Activated naive CD8-positive, alpha-beta T cell treated with anti-CD3 and anti-CD28 coated beads, Interleukin-2, amount 10 ng/mL, durations not matched to agents 7 days and 5 days (primary cell): ENCODE measurements at regions not wholly inside any gene's neighbourhood (a gene's known extent, or its start where the extent isn't known, plus 50 kb on each side); places are given as distances from the start of the nearest gene placed in this dataset.
"Not testable (repeated sequence)": the region's sequence is repeated elsewhere in the genome, so short reads cannot be mapped to it uniquely, and the experiment has no call there.

Experiments used
- ATAC-seq: fragments of 150-1000 bp; cut with Tn5 transposase; one replicate; pipeline ENCODE4 v1.10.0; 2021; ENCODE audit warnings: low read depth, moderate library complexity
- POLR2A ChIA-PET: fragments of 350-600 bp; sonication (Branson Sonifier 250); formaldehyde crosslinking; loops from one replicate; lab custom pipeline; 2021; ENCODE audit warnings: antibody characterized with exemption; lab: Charles Lee
- DNase-seq: peaks from one replicate; pipeline ENCODE4 v3.0.0; 2021
- H3K27ac Mint-ChIP-seq: one replicate; pipeline ENCODE4 v1.8.0; 2022; ENCODE audit warnings: mild to moderate bottlenecking, mixed read lengths
- H3K27me3 Mint-ChIP-seq: one replicate; pipeline ENCODE4 v1.8.0; 2022; ENCODE audit warnings: mild to moderate bottlenecking, moderate library complexity, mixed read lengths
- H3K36me3 Mint-ChIP-seq: one replicate; pipeline ENCODE4 v1.8.0; 2021; ENCODE audit warnings: mild to moderate bottlenecking, mixed read lengths
- H3K4me1 Mint-ChIP-seq: one replicate; pipeline ENCODE4 v1.8.0; 2021; ENCODE audit warnings: mixed read lengths
- H3K4me3 Mint-ChIP-seq: one replicate; pipeline ENCODE4 v1.8.0; 2022; ENCODE audit warnings: mild to moderate bottlenecking, moderate library complexity, mixed read lengths
- H3K9me3 Mint-ChIP-seq: one replicate; pipeline ENCODE4 v1.8.0; 2021; ENCODE audit warnings: mixed read lengths

GRCh38 chr10:57321400-57321854, 946.3 kb downstream of the IPMK start:
- H3K27me3 Mint-ChIP-seq, POLR2A ChIA-PET, H3K9me3 Mint-ChIP-seq, ATAC-seq, DNase-seq, H3K4me1 Mint-ChIP-seq, H3K27ac Mint-ChIP-seq, H3K36me3 Mint-ChIP-seq, H3K4me3 Mint-ChIP-seq: not testable (repeated sequence)

- ATAC-seq, result no peak
These were observed 947.3 kb downstream of the IPMK start for GRCh38 chr10:57320416-57320815.

GRCh38 chr10:57314046-57314445, 953.0 kb upstream of the ZWINT start:
- DNase-seq (no peak), ATAC-seq (no peak)
- Mint-ChIP-seq H3K4me3 (no peak overlapping the region), H3K9me3 (no peaks in the 10 kb centered on the region), H3K36me3 (no peaks in the 10 kb centered on the region), H3K27me3 (no peaks in the 10 kb centered on the region), H3K4me1 (no peaks in the 10 kb centered on the region), H3K27ac (no peak overlapping the region)
- POLR2A ChIA-PET, result no interaction called here

More at GRCh38 chr10:57320416-57320815, 947.3 kb downstream of the IPMK start:
- Mint-ChIP-seq H3K27ac (no peak overlapping the region), H3K9me3 (no peaks in the 10 kb centered on the region), H3K27me3 (no peaks in the 10 kb centered on the region), H3K4me3 (no peak overlapping the region), H3K4me1 (no peaks in the 10 kb centered on the region), H3K36me3 (no peaks in the 10 kb centered on the region)
- DNase-seq, result no peak
- POLR2A ChIA-PET, result no interaction called here

GRCh38 chr10:57303566-57303965, 942.5 kb upstream of the ZWINT start:
- POLR2A ChIA-PET, result no interaction called here
- ATAC-seq (no peak), DNase-seq (no peak)
- Mint-ChIP-seq H3K27ac (no peak overlapping the region), H3K27me3 (no peaks in the 10 kb centered on the region), H3K9me3 (peaks cover 3% of the 10 kb centered on the region), H3K4me3 (no peak overlapping the region), H3K36me3 (no peaks in the 10 kb centered on the region), H3K4me1 (no peaks in the 10 kb centered on the region)

GRCh38 chr10:57300718-57301117, 939.7 kb upstream of the ZWINT start:
- no peaks in the 10 kb centered on the region for H3K36me3 Mint-ChIP-seq
- H3K27me3 Mint-ChIP-seq, result no peaks in the 10 kb centered on the region
- peaks cover 3% of the 10 kb centered on the region for H3K9me3 Mint-ChIP-seq
- no peak for DNase-seq
- no peaks in the 10 kb centered on the region for H3K4me1 Mint-ChIP-seq
- H3K27ac Mint-ChIP-seq, result no peak overlapping the region
- no peak for ATAC-seq
- H3K4me3 Mint-ChIP-seq, result no peak overlapping the region
- POLR2A ChIA-PET, result no interaction called here

- no peaks in the 10 kb centered on the region for H3K4me1 Mint-ChIP-seq
- no peaks in the 10 kb centered on the region for H3K9me3 Mint-ChIP-seq
- ATAC-seq (no peak), DNase-seq (no peak)
- no peak overlapping the region for H3K27ac Mint-ChIP-seq
- POLR2A ChIA-PET, result no interaction called here
- no peaks in the 10 kb centered on the region for H3K36me3 Mint-ChIP-seq
- H3K4me3 Mint-ChIP-seq, result no peak overlapping the region
- H3K27me3 Mint-ChIP-seq, result no peaks in the 10 kb centered on the region
These were observed 933.6 kb upstream of the ZWINT start for GRCh38 chr10:57294698-57295097.

- H3K27me3 Mint-ChIP-seq, result no peaks in the 10 kb centered on the region
- no peak for DNase-seq
These were observed 927.7 kb upstream of the ZWINT start for GRCh38 chr10:57288754-57289153.

GRCh38 chr10:57262892-57263291, 901.8 kb upstream of the ZWINT start:
- DNase-seq (no peak), ATAC-seq (no peak)
- Mint-ChIP-seq H3K27ac (no peak overlapping the region), H3K4me1 (no peaks in the 10 kb centered on the region), H3K27me3 (no peaks in the 10 kb centered on the region), H3K4me3 (no peak overlapping the region), H3K9me3 (peaks cover 6% of the 10 kb centered on the region), H3K36me3 (no peaks in the 10 kb centered on the region)
- POLR2A ChIA-PET, result no interaction called here

More at GRCh38 chr10:57288754-57289153, 927.7 kb upstream of the ZWINT start:
- Mint-ChIP-seq H3K27ac (no peak overlapping the region), H3K36me3 (no peaks in the 10 kb centered on the region), H3K9me3 (no peaks in the 10 kb centered on the region), H3K4me1 (no peaks in the 10 kb centered on the region), H3K4me3 (no peak overlapping the region)
- ATAC-seq, result no peak
- POLR2A ChIA-PET, result no interaction called here

- H3K27me3 Mint-ChIP-seq, result no peaks in the 10 kb centered on the region
- no peak overlapping the region for H3K4me3 Mint-ChIP-seq
- H3K9me3 Mint-ChIP-seq, result peaks cover 7% of the 10 kb centered on the region
- H3K4me1 Mint-ChIP-seq, result no peaks in the 10 kb centered on the region
- DNase-seq (no peak), ATAC-seq (no peak)
- no peaks in the 10 kb centered on the region for H3K36me3 Mint-ChIP-seq
- POLR2A ChIA-PET, result no interaction called here
- H3K27ac Mint-ChIP-seq, result no peak overlapping the region
These were observed 899.1 kb upstream of the ZWINT start for GRCh38 chr10:57260175-57260574.

GRCh38 chr10:57249615-57250281, 888.7 kb upstream of the ZWINT start:
- Mint-ChIP-seq H3K27me3 (no peaks in the 10 kb centered on the region), H3K36me3 (no peaks in the 10 kb centered on the region), H3K4me3 (no peak overlapping the region), H3K9me3 (no peaks in the 10 kb centered on the region), H3K27ac (no peak overlapping the region), H3K4me1 (no peaks in the 10 kb centered on the region)
- DNase-seq, result no peak
- ATAC-seq, result no peak
- POLR2A ChIA-PET, result no interaction called here

- Mint-ChIP-seq H3K27me3 (no peaks in the 10 kb centered on the region), H3K4me1 (no peaks in the 10 kb centered on the region), H3K36me3 (no peaks in the 10 kb centered on the region), H3K27ac (no peak overlapping the region), H3K4me3 (no peak overlapping the region), H3K9me3 (no peaks in the 10 kb centered on the region)
- DNase-seq (no peak), ATAC-seq (no peak)
- POLR2A ChIA-PET, result no interaction called here
These were observed 886.2 kb upstream of the ZWINT start for GRCh38 chr10:57247271-57247670.

GRCh38 chr10:57225920-57226319, 864.9 kb upstream of the ZWINT start:
- POLR2A ChIA-PET, result no interaction called here
- no peaks in the 10 kb centered on the region for H3K4me1 Mint-ChIP-seq
- H3K36me3 Mint-ChIP-seq, result no peaks in the 10 kb centered on the region
- no peak overlapping the region for H3K4me3 Mint-ChIP-seq
- H3K27ac Mint-ChIP-seq, result no peak overlapping the region
- DNase-seq (no peak), ATAC-seq (no peak)
- H3K27me3 Mint-ChIP-seq, result no peaks in the 10 kb centered on the region
- H3K9me3 Mint-ChIP-seq, result peaks cover 5% of the 10 kb centered on the region

GRCh38 chr10:57224811-57225210, 863.8 kb upstream of the ZWINT start:
- no peak overlapping the region for H3K27ac Mint-ChIP-seq
- POLR2A ChIA-PET, result no interaction called here
- no peak for DNase-seq
- no peak overlapping the region for H3K4me3 Mint-ChIP-seq
- H3K27me3 Mint-ChIP-seq, result no peaks in the 10 kb centered on the region
- peaks cover 3% of the 10 kb centered on the region for H3K9me3 Mint-ChIP-seq
- no peak for ATAC-seq
- no peaks in the 10 kb centered on the region for H3K36me3 Mint-ChIP-seq
- no peaks in the 10 kb centered on the region for H3K4me1 Mint-ChIP-seq

- no peaks in the 10 kb centered on the region for H3K9me3 Mint-ChIP-seq
- POLR2A ChIA-PET, result no interaction called here
- no peaks in the 10 kb centered on the region for H3K36me3 Mint-ChIP-seq
- H3K4me1 Mint-ChIP-seq, result no peaks in the 10 kb centered on the region
- H3K4me3 Mint-ChIP-seq, result no peak overlapping the region
- no peak for ATAC-seq
- H3K27ac Mint-ChIP-seq, result no peak overlapping the region
- no peaks in the 10 kb centered on the region for H3K27me3 Mint-ChIP-seq
- DNase-seq, result no peak
These were observed 861.5 kb upstream of the ZWINT start for GRCh38 chr10:57222603-57223002.
